Renal cortex interstitium (tissue), 11 donors: ENCODE measurements at regions not wholly inside any gene's neighbourhood (a gene's known extent, or its start where the extent isn't known, plus 50 kb on each side); places are given as distances from the start of the nearest gene placed in this dataset.

Experiments
- DNase-seq, 11 donors: peaks; one replicate each; pipeline ENCODE4 v3.0.0-alpha.2; 2013; ENCODE audit warnings: low read depth in 9 of 11, low spot score in 4 of 11; ENCODE audit errors: extremely low read depth in 1 of 11

DNA sequence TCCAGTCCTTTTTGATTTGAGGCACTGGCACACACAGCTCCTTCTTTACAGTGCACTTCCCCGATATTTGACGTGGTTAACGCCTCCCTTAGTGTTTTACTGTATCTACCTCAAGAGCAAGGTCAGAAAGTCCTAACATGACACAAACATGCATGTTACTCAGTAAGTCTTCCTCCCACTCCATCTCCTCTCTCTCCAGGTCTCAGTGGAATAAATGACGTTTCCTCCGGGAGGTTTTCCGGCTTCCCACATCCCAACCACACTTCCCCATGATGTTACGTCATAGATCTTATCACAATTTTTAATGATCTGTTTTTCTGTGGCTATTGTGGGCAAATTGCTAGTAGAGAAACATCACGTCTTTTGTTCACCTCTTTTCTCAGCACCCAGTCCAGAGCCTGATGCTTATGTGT lies 165.7 kb downstream of the PTPN20 start:
- DNase-seq = no peak

DNA sequence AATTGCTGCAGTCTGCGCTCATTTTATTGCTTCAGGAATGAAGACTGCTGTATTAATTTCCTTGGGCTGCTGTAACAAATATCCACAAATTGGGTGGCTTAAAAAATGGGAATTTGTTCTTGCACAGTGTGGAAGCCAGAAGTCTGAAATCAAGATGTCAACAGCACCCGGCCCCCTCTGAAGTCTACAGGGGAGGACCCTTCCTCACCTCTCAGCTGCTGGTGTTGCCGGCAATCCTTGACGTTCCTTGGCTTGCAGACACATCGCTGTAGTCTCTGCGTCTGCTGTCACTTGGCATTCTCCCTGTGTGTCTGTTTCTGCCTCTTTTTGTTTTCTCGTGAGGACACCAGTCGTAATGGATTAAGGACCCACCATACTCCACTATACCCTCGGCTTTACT lies 166.2 kb downstream of the PTPN20 start:
- DNase-seq = no peak

DNA sequence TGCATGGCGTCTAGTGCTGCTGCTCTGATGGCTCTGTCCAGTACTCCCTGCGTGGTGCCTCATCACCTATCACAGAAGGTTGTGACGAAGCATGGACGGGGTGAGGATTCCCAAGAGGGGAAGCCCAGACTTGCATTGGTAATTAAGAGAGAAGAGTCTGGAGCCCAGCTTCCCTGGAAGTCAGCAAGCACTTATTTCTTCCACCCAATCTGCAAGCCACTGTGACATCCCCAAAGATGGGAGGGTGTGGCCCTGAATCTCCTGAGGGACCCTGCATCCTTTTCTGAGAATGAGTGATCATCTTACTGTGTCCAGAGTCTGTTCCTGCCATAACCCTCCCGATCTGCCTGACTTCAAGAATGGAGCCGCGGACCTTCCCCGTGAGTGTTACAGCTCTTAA lies 166.7 kb downstream of the PTPN20 start:
- no peak for DNase-seq

DNA sequence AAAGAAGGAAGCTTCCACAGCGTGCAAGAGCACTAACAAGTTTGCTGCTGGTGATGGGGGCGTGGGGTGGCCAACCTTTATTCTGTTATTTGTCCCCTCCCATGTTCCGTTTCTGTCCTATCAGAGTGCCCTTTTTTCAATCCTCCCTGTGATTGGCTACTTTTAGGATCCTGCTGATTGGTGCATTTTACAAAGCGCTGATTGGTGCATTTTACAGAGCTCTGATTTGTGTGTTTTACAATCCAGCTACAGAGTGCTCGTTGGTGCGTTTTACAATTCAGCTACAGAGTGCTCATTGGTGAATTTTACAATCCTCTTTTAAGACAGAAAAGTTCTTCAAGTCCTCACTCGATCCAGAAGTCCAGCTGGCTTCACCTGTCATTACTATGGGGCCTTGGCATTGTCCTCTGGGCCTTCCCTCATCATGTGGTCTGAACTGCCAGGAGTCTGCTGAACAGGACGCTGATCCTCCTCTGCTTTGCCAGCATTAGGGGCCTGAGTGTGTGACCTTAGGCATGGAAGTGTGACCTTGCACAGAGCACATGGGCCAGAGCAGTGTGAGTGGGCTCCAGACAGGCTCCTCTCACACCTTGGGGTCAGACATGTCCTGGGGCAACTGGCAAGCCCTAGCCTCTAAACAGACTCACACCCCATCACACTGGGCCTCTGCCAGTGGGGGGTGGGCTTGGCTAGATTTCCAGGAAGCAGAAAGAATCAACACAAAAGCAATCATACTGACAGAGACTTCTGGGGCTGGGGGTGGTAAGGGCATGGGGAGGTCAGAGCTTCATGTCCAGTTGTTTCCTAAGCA lies 167.4 kb downstream of the PTPN20 start:
- DNase-seq = no peak

DNA sequence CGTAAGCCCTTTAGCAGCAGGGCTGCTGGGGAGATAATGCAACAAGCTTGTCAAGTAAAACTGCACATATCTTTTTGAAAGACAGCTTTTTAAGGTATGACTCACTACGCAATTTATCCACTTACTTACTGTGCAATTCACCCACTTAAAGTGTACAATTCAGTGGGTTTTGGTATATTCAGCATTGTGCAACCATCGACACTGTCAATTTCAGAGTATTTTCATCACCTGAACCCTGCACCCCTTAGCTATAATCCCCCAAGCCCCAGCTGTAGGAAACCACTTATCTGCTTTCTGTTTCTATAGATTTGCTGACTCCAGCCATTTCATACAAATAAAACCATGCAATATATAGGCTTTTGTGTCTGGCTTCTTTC lies 168.0 kb downstream of the PTPN20 start:
- no peak for DNase-seq

DNA sequence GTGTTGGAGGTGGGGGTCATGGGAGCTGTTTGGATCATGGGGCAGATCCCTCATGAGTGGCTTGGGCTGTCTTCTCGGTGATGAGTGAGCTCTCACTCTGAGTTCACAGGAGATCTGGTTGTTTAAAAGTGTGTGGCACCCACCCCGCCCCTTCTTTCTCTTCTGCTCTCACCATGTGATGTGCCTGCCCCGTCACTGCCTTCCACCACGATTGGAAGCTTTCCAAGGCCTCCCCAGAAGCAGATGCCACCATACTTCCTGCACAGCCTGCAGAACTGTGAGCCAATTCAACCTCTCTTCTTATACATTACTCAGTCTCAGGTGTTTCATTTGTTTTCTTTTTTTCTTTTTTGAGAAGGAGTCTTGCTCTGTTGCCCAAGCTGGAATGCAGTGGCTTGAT lies 170.0 kb downstream of the PTPN20 start:
- no peak for DNase-seq

DNA sequence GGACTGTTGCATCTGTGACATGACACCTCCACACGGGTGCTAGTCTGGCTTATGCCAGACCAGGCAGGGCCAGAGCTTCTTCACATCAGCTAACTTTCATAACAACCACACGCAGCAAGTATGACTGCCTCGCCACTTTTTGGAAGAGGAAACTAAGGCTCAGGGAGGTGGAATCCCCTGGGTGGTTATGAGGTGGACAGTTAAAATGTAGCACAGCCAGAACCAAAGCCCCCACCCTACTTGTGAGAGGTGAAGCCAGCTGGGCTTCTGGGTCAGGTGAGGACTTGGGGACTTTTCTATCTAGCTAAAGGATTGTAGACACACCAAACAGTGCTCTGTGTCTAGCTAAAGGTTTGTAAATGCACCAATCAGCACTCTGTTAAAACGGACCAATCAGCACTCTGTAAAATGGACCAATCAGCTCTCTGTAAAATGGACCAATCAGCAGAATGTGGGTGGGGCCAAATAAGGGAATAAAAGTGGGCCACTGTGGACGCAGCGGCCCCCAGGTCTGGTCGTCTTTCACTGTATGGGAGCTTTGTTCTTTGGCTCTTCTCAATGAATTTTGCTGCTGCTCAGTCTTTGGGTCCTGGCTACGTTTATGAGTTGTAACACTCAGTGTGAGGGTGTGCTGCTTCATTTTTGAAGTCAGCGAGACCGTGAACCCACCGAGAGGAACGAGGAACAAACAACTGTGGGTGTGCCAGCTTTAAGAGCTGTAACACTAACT lies 171.0 kb downstream of the PTPN20 start:
- no peak for DNase-seq

DNA sequence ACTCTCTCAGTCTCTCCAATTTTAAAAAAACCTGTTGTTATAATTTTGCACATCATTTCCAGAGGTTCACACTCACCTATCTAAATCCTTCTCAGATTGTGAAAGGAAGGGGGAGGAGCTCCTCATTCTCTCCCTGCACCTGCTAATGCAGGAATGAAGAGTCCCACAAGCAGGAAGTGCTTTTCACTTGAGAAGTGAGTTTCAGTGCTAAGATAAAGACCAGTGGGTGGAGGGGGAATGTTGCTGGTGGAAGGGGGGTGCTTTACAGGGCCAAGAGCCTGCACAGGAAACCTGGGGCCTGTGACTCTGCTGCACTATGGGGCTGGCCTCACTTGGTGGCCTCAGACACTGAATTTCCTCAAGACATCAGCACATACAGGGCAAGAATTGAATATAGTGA lies 176.4 kb downstream of the PTPN20 start:
- DNase-seq = no peak

DNA sequence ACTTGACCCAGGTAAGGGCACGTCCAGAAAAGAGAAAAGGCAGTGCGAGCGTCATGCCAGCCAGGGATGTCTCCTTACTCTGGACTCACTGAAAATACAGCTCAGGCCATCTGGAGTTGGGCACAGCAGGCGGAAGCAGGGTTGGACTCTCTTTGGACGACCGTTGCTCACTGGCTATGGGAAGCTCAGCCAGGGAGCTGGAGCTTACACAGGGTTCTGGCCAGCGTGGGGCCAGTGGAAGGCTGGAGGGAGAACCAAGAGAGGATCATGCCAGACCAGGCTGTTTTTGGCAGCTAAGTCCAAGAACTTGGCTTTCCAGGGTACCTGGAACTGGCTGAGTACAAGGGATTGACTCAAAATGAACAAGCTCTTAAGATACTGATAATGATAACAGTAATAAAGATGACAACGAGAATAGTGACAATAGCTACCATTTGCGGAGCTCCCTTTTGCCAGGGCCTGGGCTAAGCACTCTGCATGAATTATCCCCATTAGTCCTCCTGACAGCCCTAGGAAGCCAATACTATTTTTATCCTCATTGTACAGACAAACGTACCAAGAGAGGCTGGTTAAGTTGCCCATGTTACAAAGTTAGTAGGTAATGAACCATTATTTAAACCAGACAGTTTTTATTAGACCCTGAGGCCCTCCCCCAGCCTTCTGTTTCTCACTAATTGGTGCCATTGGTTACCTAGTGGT lies 177.6 kb downstream of the PTPN20 start:
- no peak for DNase-seq

DNA sequence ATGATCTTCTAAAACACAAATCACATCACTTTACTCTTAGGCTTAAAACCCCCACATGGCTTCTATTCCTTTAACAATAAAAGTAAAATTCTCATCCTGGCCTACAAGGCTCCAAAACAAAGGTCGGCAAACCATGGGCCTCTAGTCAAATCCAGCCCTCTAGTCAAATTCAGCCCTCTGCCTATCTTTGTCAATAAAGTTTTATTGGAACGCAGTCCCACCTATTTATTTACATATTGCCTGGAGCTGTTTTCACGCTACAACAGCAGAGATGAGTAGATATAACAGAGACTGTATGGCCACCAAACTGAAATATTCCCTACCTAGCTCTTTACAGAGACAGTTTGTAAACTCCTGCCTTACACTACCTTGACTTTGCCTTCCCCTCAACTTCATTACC lies 178.8 kb downstream of the PTPN20 start:
- DNase-seq = no peak

DNA sequence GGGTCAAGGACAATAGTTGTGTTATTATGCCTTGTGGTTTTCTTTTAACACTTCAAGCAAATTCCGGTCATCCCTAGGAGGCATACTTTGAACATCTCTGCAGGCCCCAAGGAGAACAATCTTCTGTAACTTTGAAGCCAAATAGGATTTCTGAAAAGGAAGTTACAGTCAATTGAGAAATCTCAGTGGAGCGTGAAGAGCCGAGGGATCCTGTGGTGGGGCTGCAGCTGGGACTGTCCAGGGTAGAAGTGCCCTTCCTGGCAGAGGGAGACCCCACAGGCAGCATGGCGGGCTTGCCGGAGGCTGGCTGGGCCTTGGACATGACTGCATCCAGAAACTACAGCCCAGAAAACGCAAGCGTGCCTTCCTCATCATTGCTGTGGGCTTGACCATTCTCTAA lies 179.7 kb downstream of the PTPN20 start:
- DNase-seq = no peak

DNA sequence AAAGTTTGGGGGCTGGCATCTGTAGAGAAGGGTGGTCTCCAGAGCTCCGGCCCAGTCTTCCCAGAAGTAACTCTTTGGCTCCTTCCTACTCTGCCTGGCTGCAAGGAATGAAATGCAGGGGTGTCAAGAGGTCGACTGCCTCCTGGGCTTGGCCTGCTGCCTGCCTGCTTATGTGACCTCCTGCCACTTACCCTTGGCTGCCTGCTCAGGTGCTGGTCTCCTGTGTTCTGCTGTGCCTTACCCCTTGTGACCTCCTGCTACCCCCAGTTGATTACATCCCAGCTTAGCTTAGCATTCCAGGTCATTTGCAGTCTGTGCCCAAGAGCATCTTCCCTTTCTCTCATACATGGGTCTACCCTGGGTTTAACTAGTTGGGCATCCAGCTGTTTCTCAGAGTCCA lies 180.2 kb downstream of the PTPN20 start:
- DNase-seq = no peak

DNA sequence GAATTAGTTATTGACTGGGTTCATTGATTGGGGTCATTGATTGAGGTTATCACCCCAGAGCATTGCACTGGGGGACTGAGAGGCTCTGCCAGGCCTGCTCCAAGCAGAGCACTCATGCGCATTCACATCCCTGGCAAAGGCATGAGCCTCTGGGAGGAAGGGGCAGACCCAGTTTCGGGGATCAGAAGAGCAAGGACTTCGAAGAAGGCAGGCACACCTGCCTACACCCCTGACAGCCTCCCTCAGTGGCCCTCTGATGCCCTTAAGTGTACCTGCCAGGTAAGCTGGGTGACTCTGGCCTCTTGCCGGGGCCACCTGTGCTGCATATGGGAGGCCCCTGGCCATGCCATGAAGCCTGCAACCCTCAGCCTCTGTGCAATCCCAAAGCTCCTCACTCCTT lies 181.1 kb downstream of the PTPN20 start:
- DNase-seq = no peak

DNA sequence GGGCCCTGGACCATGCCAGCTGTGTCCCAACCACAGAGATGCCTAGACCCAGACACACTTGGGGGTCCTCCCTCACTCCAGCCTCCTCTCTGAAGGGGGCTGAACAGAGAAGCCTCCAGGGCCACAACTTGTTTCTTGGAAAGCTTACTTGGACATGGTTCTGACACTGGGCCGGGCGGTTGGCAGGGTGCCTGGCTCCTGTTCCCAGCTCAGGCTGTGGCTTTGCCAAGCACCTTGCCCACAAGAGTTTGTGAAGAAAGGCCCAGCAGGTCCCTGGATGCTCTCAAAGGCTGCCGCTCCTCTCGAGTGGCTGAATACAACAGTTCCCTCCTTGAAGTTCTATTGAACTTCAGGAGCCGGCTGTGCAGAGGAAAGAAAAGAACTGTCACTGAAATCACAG lies 181.6 kb downstream of the PTPN20 start:
- DNase-seq = no peak

DNA sequence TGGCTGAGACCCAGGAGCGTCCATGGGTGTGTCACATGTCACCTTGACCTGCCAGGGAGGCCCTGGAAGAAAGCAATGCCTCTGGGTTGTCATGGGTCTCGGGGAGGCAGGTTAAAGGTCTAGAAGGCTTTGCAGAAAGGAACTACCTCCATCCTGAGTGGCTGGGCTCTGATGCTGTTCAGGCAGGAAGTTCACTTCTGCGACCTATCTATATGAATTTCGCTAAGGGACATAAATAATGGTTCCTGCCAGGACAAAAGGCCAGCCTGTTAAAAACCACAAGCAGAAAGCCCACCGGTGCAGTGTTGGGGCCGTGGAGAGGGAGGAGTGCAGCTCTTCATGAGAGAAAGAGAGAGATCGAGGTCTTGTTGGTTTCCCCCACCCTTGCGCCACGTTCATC lies 182.9 kb downstream of the PTPN20 start:
- DNase-seq = no peak

DNA sequence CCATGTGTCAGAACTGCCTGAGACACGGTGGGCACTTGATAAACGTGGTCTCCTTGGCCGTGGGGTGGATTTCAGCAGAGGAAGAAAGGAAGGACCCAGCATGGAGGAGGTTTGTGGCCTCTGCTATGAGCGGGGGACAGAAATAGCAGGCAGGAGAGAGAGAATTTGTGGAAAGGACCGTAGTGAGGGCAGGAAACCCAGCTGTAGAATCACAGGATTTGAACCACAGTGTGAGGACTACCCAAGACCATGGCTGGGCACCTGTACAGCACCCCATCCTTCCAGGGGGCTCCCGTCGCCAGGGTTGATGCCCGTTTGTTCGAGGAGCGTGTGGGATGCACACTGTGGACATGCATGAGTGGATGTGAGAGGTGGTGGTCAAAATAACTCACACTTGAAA lies 183.4 kb downstream of the PTPN20 start:
- DNase-seq = no peak

DNA sequence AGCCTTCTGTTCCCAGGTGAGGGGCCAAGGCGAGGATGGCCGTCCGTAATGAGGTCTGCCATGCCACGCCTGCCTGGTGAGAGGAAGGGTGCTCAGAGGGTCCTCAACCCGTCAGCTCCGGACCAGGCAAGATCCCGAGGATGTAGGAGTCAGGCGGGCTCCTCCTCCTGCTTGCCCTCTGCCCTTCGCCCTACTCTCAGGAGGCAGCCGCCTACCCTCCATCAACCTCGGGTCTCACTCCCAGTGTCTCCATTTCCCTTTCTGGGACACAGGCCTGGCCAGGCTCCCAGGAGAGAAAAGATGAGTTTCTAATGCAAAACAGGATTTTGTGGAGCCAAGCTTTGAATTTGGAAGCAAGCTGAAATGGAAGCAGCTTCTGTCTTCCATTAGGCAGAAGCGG lies 184.0 kb downstream of the PTPN20 start:
- DNase-seq = no peak

DNA sequence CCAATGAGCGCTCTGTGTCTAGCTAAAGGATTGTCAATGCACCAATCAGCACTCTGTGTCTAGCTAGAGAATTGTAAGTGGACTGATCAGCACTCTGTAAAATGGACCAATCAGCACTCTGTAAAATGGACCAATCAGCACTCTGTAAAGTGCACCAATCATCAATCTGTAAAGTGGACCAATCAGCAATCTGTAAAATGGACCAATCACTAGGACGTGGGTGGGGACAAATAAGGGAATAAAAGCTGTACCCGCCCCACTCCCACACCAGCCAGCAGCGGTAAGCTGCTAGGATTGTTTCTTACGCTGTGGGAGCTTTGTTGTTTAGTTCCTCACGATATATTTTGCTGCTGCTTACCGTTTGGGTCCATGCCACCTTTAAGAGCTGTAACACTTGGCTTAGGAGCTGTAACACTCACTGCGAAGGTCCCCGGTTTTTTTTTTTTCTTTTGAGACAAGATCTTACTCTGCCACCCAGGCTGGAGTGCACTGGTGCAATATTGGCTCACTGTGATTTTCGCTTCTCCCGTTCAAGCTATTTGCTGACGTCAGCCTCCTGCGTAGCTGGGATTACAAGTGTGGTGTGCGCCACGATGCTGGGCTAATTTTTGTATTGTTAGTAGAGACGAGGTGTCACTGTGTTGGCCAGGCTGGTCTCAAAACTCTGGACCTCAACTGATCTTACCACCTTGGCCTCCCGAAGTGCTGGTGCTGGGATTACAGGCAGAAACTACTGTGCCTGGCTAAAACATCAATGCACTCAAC lies 184.8 kb downstream of the PTPN20 start:
- DNase-seq = no peak

DNA sequence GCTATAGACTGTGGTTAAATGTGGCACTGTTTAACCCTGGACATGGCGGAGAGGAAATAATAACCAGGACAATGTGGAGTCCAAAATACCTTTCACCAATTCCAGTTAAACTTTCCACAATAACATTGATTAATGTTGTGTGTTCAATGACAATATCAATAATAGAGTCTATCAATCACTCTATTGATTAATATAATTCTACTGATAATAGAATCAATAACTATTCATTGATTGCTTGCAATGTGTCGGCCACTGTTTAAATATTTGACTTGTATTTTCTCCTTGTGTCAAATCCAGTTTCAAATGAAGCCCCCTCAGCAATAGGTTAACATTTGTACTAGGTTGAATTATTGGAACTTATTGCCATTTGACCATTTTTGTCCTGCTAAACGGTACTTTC lies 187.0 kb downstream of the PTPN20 start:
- no peak for DNase-seq

DNA sequence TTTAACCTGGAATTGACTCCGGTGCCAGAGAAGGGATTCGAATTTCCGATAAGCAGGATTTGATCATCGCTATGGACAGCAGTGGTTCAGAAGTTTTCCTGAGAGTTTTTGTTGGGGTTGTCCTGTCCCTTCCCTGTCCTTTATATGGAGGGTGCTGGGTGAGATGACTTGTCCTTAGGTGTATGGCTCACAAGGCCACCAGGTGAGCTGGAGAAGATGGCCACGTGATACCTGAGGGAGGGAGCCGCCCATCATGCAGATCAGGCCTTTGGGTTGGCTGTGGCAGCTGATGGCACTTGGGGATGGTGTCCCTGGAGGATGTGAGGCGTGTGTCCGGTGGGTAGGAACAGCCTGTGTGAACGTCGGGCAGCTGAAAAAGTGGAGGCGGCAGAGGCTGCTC lies 187.7 kb downstream of the PTPN20 start:
- no peak for DNase-seq
